ENCODE measurements at regions not wholly inside any gene's neighbourhood (a gene's known extent, or its start where the extent isn't known, plus 50 kb on each side); places are given as distances from the start of the nearest gene placed in this dataset.

DNA sequence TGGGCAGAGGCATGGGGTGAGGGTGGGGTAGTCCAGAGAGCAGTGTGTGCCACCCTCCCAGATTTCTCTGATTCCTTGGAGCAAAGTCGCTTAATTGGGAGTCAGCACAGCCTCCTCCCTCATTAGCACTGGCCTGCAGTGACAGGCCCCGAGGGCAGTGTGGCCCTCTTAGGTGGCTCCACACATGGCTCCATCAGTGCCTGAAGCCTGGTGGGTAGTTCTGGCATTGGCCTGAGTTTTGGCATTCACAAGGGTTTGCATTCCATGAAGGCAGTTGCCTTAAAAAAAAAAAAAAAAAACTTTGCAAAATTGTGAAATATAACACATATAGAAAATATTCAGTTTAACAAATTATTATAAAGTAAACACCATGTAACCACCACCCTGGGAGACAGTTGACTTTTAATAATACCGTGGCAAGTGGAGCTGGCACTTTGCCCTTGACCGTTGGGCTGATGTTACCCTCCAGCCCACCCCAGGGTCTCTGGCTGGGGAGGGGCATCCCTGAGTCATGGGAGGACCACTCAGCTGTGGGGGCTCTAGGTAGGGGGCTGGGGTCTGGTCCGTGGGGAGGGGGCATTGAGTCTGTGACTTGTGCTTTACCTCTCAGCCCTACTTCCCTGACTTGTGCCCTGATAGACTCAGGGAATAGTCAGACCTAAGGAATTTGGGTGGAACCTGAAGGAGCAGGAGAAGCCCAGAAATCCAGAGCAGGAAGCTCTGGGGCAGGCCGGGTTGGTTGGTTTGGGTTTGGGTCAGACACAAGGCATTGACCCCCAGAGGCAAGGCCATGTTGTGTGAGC is 51.3 kb upstream of the PITX1 start:
- TF ChIP-seq, protein P1, sequence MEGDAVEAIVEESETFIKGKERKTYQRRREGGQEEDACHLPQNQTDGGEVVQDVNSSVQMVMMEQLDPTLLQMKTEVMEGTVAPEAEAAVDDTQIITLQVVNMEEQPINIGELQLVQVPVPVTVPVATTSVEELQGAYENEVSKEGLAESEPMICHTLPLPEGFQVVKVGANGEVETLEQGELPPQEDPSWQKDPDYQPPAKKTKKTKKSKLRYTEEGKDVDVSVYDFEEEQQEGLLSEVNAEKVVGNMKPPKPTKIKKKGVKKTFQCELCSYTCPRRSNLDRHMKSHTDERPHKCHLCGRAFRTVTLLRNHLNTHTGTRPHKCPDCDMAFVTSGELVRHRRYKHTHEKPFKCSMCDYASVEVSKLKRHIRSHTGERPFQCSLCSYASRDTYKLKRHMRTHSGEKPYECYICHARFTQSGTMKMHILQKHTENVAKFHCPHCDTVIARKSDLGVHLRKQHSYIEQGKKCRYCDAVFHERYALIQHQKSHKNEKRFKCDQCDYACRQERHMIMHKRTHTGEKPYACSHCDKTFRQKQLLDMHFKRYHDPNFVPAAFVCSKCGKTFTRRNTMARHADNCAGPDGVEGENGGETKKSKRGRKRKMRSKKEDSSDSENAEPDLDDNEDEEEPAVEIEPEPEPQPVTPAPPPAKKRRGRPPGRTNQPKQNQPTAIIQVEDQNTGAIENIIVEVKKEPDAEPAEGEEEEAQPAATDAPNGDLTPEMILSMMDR (IDR thresholded peaks at IDR 0.05; ENCODE audit: low read depth, low read length, missing input control), result no peak
- TF ChIP-seq, protein P2, sequence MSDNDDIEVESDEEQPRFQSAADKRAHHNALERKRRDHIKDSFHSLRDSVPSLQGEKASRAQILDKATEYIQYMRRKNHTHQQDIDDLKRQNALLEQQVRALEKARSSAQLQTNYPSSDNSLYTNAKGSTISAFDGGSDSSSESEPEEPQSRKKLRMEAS (IDR thresholded peaks at IDR 0.05), result no peak
- TF ChIP-seq, protein P3, sequence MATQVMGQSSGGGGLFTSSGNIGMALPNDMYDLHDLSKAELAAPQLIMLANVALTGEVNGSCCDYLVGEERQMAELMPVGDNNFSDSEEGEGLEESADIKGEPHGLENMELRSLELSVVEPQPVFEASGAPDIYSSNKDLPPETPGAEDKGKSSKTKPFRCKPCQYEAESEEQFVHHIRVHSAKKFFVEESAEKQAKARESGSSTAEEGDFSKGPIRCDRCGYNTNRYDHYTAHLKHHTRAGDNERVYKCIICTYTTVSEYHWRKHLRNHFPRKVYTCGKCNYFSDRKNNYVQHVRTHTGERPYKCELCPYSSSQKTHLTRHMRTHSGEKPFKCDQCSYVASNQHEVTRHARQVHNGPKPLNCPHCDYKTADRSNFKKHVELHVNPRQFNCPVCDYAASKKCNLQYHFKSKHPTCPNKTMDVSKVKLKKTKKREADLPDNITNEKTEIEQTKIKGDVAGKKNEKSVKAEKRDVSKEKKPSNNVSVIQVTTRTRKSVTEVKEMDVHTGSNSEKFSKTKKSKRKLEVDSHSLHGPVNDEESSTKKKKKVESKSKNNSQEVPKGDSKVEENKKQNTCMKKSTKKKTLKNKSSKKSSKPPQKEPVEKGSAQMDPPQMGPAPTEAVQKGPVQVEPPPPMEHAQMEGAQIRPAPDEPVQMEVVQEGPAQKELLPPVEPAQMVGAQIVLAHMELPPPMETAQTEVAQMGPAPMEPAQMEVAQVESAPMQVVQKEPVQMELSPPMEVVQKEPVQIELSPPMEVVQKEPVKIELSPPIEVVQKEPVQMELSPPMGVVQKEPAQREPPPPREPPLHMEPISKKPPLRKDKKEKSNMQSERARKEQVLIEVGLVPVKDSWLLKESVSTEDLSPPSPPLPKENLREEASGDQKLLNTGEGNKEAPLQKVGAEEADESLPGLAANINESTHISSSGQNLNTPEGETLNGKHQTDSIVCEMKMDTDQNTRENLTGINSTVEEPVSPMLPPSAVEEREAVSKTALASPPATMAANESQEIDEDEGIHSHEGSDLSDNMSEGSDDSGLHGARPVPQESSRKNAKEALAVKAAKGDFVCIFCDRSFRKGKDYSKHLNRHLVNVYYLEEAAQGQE (IDR thresholded peaks at IDR 0.05), result no peak
- TF ChIP-seq SP1 (IDR thresholded peaks at IDR 0.05), result no peak
- TF ChIP-seq HNF4G (IDR thresholded peaks at IDR 0.05), result no peak
- TF ChIP-seq RXRA (IDR thresholded peaks at IDR 0.05), result no peak
- no peak for TF ChIP-seq RAD21 (IDR thresholded peaks at IDR 0.05)
- TF ChIP-seq YY1 (IDR thresholded peaks at IDR 0.05), result no peak

Data from liver (tissue), 3 donors.